ENCODE measurements at regions not wholly inside any gene's neighbourhood (a gene's known extent, or its start where the extent isn't known, plus 50 kb on each side); places are given as distances from the start of the nearest gene placed in this dataset. TPM values are rescaled to one million over a fixed set of nuclear protein-coding genes. Genes with fewer than 3 reads are reported as not detected.

DNA sequence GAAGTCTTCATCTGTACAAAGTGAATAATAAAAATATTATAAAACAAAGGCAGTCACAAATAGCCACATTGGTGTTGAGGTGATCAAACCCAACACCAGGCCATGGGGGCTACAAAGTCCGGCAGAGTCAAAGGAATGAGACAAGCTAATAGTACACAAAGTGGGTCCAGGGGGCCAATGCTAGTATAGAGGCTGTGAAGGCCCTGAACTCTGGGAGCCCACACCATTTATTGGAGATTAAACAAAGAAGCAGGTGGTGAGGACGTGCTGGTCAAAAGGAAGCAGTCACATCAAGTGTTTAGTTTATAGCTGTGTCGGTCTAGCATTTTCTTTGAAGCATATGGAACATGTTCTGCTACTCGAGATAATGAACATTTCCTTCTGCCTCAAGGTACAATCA, 58.6 kb upstream of the CCT8L2 start:
- intact Hi-C loops (cut with micrococcal nuclease; ENCODE audit: unreplicated experiment): no loop called here
- no peaks in the 10 kb centered on the region for H4K20me1 ChIP-seq (ENCODE audit: insufficient read depth, low read length)
- TF ChIP-seq, protein P1, sequence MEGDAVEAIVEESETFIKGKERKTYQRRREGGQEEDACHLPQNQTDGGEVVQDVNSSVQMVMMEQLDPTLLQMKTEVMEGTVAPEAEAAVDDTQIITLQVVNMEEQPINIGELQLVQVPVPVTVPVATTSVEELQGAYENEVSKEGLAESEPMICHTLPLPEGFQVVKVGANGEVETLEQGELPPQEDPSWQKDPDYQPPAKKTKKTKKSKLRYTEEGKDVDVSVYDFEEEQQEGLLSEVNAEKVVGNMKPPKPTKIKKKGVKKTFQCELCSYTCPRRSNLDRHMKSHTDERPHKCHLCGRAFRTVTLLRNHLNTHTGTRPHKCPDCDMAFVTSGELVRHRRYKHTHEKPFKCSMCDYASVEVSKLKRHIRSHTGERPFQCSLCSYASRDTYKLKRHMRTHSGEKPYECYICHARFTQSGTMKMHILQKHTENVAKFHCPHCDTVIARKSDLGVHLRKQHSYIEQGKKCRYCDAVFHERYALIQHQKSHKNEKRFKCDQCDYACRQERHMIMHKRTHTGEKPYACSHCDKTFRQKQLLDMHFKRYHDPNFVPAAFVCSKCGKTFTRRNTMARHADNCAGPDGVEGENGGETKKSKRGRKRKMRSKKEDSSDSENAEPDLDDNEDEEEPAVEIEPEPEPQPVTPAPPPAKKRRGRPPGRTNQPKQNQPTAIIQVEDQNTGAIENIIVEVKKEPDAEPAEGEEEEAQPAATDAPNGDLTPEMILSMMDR (conservative IDR thresholded peaks at IDR 0.05; ENCODE audit: low read length): no peak
- no peak for TF ChIP-seq EZH2phosphoT487 (IDR thresholded peaks at IDR 0.05; ENCODE audit: borderline replicate concordance, low read depth, low read length)
- H2AFZ ChIP-seq (ENCODE audit: low read length): no peak overlapping the region
- no peak for DNase-seq (ENCODE audit: low spot score)
- BruUV-seq (replicated peaks): no TSS peak
- H3K79me2 ChIP-seq (ENCODE audit: insufficient read depth, low read depth, low read length): no peaks in the 10 kb centered on the region
- CTCF ChIA-PET (ENCODE audit: unreplicated experiment): no interaction called here
- H3K9me2 ChIP-seq (ENCODE audit: insufficient read depth, low read length): no peaks in the 10 kb centered on the region
- H3K36me3 ChIP-seq (ENCODE audit: insufficient read depth, low read length): no peaks in the 10 kb centered on the region
- POLR2A ChIA-PET: no interaction called here
- no peak overlapping the region for H3K4me2 ChIP-seq (ENCODE audit: low read length)
- no peaks in the 10 kb centered on the region for H3K4me1 ChIP-seq (ENCODE audit: insufficient read depth, low read length, poor library complexity, severe bottlenecking)
- no peak overlapping the region for H3K4me3 ChIP-seq (ENCODE audit: low read depth, low read length, poor library complexity, severe bottlenecking)
- no peaks in the 10 kb centered on the region for H3K9me3 ChIP-seq (ENCODE audit: low read length)
- no peak overlapping the region for H3K27ac ChIP-seq (ENCODE audit: low read depth, low read length, poor library complexity, severe bottlenecking)

Small RNA genes lying in the stretch of these regions (small RNA-seq; reads per million reads assigned to genes)
- not detected for gene PARP4P3

All from OCI-LY7 (cell line).